ENCODE measurements at regions not wholly inside any gene's neighbourhood (a gene's known extent, or its start where the extent isn't known, plus 50 kb on each side); places are given as distances from the start of the nearest gene placed in this dataset.

GRCh38 chr20:11056414-11056813 lies 382.6 kb upstream of the JAG1 start (continued):
- TF ChIP-seq ZNF462 (CRISPR knock-in tag; IDR thresholded peaks at IDR 0.05) (no peak), EZH2 (IDR thresholded peaks at IDR 0.05; ENCODE audit: low read depth, unreplicated experiment) (no peak)

- Histone ChIP-seq H3K4me1 (ENCODE audit: insufficient read depth) (no peaks in the 10 kb centered on the region), H3K27ac (ENCODE audit: low read depth) (no peak overlapping the region), H3F3A (replicated peaks; ENCODE audit: low read depth) (no peaks in the 10 kb centered on the region), H2AFZ (no peak overlapping the region), H3K4me3 (no peak overlapping the region), H4K20me1 (replicated peaks; ENCODE audit: insufficient read depth) (no peaks in the 10 kb centered on the region), H3K79me2 (replicated peaks; ENCODE audit: insufficient read depth) (no peaks in the 10 kb centered on the region), H3K4me2 (no peak overlapping the region), H3K36me3 (ENCODE audit: insufficient read depth) (no peaks in the 10 kb centered on the region), H3K27me3 (ENCODE audit: insufficient read depth) (no peaks in the 10 kb centered on the region), H3K9me2 (ENCODE audit: insufficient read depth) (no peaks in the 10 kb centered on the region)
- Mint-ChIP-seq H3K27me3 (ENCODE audit: insufficient read depth, low read depth, poor library complexity) (peaks cover 2% of the 10 kb centered on the region), H3K4me3 (no peak overlapping the region), H3K36me3 (ENCODE audit: low read depth) (no peaks in the 10 kb centered on the region), H3K27ac (no peak overlapping the region), H3K4me1 (peaks cover 4% of the 10 kb centered on the region; the same call in 2 of the 3 replicates), H3K9me3 (no peaks in the 10 kb centered on the region)
- DNase-seq (ENCODE audit: low spot score) (no peak), ATAC-seq (no peak)
- TF ChIP-seq ZNF462 (CRISPR knock-in tag; IDR thresholded peaks at IDR 0.05) (no peak), EZH2phosphoT487 (IDR thresholded peaks at IDR 0.05; ENCODE audit: unreplicated experiment) (no peak), REST (IDR thresholded peaks at IDR 0.05; ENCODE audit: unreplicated experiment) (no peak), NANOG (IDR thresholded peaks at IDR 0.05; ENCODE audit: borderline replicate concordance) (no peak), STAT1 (IDR thresholded peaks at IDR 0.05; ENCODE audit: unreplicated experiment) (no peak)
Observed at GRCh38 chr20:11057624-11058023, 383.8 kb upstream of the JAG1 start.

Data from GM23338 (cell line).